GM10266 (cell line): ENCODE measurements at regions not wholly inside any gene's neighbourhood (a gene's known extent, or its start where the extent isn't known, plus 50 kb on each side); places are given as distances from the start of the nearest gene placed in this dataset.

Experiments used
- DNase-seq: peaks from one replicate; pipeline ENCODE4 v3.0.0; 2012; ENCODE audit errors: extremely low spot score
- CTCF ChIP-seq: IDR thresholded peaks from 2 replicates; pipeline ENCODE4 v1.5.1; 2012; ENCODE audit warnings: mild to moderate bottlenecking, low read depth; ENCODE audit not compliant: control insufficient read depth, insufficient read depth; ENCODE audit errors: missing control alignments

- no peak for TF ChIP-seq CTCF
- DNase-seq, result no peak
Measured at GRCh38 chr3:107949394-107949970, 141.3 kb downstream of the CD47 start.

- DNase-seq, result no peak
- no peak for TF ChIP-seq CTCF
Measured at GRCh38 chr3:107947203-107947602, 143.6 kb downstream of the CD47 start.

DNA sequence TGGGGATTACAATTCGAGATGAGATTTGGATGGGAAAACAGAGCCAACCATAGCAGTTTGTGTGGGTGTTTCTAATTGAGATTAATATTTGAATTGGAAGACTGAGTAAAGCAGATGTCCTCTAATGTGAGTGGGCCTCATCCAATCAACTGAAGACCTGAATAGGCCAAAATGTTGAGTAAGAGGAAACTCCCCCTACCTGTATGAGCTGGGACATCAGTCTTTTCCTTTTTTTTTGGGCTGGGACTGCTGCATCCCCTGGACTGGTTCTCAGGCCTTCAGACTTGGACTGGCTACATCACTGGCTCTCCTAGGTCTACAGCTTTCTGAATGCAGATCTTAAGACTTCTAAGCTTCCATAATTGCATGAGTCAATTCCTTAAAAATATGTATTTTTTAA, 144.1 kb downstream of the CD47 start:
- no peak for TF ChIP-seq CTCF
- no peak for DNase-seq

- no peak for TF ChIP-seq CTCF
- DNase-seq, result no peak
Measured at GRCh38 chr3:107945417-107946094, 145.3 kb downstream of the CD47 start.

GRCh38 chr3:107943786-107944523, 146.9 kb downstream of the CD47 start:
- DNase-seq, result no peak
- no peak for TF ChIP-seq CTCF

DNA sequence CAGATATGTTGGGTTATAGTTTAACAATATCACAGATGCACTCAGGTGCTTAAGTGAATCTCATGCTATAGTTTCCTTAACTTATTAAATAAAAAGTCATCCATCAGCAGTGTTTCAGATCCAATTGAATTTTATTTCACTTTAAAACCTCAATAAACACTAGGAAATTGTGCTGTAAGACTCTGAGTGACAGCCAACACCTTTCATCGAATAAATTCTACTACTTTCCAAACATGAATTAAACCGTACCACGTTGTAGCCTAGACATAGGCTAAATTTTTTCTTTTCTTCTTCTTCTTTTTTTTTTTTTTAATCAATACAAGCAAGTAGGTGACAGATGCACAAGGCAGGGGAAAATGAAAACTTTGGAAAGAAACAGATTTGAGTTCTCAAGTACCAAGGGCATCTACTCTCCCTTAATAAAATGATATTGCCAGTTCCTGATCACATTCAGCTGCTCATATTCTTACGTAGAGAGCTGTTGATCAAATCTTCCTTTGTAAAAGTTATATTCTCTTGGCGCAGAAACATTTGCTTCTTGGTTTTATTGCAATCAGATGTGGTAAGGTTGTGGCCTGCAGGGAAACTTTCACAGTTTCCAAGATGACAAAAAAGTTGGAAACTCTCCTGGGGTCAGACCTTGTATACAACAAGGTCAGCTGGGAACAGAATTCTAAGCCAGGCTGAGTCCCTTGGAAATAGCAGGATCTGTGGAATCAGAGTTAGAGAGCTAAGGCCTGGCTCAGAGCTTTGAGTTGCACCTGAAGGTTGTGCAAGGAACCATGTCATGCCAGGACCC, 147.7 kb downstream of the CD47 start:
- DNase-seq, result no peak
- no peak for TF ChIP-seq CTCF

DNA sequence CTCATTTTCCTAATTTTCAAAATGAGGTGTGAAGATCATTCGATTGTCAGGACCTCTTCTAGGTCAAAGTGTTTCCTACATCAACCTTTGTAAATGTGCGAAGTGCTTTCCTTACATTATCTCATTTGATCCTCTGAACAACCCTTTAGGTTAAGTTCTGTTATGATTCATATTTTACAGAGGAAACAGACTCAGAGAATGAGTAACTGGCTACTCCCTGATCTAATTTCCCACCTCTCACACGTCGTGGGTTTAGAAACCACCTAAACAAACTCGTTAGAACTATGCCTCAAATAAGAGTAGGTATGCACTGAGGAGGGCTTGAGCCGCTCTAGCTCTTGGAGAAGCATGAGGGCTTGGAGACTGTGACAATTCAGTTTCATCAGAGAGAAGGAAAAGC, 148.6 kb downstream of the CD47 start:
- TF ChIP-seq CTCF, result no peak
- DNase-seq, result no peak
